Caki2 (cell line): ENCODE measurements at regions not wholly inside any gene's neighbourhood (a gene's known extent, or its start where the extent isn't known, plus 50 kb on each side); places are given as distances from the start of the nearest gene placed in this dataset.
"Not testable (repeated sequence)": the region's sequence is repeated elsewhere in the genome, so short reads cannot be mapped to it uniquely, and the experiment has no call there.

Source experiments
- DNase-seq: peaks from one replicate; pipeline ENCODE4 v3.0.0-alpha.2; 2015; ENCODE audit warnings: low read depth
- in situ Hi-C: cut with HindIII; loops from 2 replicates; pipeline ENCODE4 v1.10.0; 2016; ENCODE audit warnings: low sequenced_read_pairs, low pct_unique_long_range_greater_than_20kb, mixed read lengths

GRCh38 chr20:5696011-5696559, 54.1 kb upstream of the SHLD1 start:
- in situ Hi-C loops: no loop called here
- no peak for DNase-seq

- in situ Hi-C loops: no loop called here
- DNase-seq: no peak
These were observed 58.1 kb upstream of the SHLD1 start for GRCh38 chr20:5691918-5692618.

- in situ Hi-C loops: no loop called here
- no peak for DNase-seq
These were observed 60.7 kb upstream of the SHLD1 start for GRCh38 chr20:5689463-5689862.

GRCh38 chr20:5688431-5688972, 61.7 kb upstream of the SHLD1 start:
- in situ Hi-C loops: no loop called here
- no peak for DNase-seq

GRCh38 chr20:5687884-5688283, 62.3 kb upstream of the SHLD1 start:
- DNase-seq: no peak

GRCh38 chr20:5686384-5687105, 63.7 kb upstream of the SHLD1 start:
- DNase-seq: no peak
- in situ Hi-C loops: no loop called here

More at GRCh38 chr20:5687884-5688283, 62.3 kb upstream of the SHLD1 start:
- in situ Hi-C loops: no loop called here

GRCh38 chr20:5682556-5682955, 67.6 kb upstream of the SHLD1 start:
- in situ Hi-C loops, DNase-seq: not testable (repeated sequence)

- in situ Hi-C loops: no loop called here
- DNase-seq: no peak
These were observed 69.4 kb upstream of the GPCPD1 start for GRCh38 chr20:5680192-5680591.

GRCh38 chr20:5678777-5679176, 68.0 kb upstream of the GPCPD1 start:
- no peak for DNase-seq
- in situ Hi-C loops: no loop called here

GRCh38 chr20:5677944-5678343, 67.1 kb upstream of the GPCPD1 start:
- in situ Hi-C loops, DNase-seq: not testable (repeated sequence)

GRCh38 chr20:5677389-5677788, 66.6 kb upstream of the GPCPD1 start:
- in situ Hi-C loops: no loop called here
- DNase-seq: no peak

- in situ Hi-C loops: no loop called here
- no peak for DNase-seq
These were observed 64.6 kb upstream of the GPCPD1 start for GRCh38 chr20:5675103-5676091.

- peak; percentile 16 for DNase-seq
These were observed 63.4 kb upstream of the GPCPD1 start for GRCh38 chr20:5674176-5674660.

GRCh38 chr20:5670874-5671273, 60.1 kb upstream of the GPCPD1 start:
- in situ Hi-C loops: no loop called here
- no peak for DNase-seq

More at GRCh38 chr20:5674176-5674660, 63.4 kb upstream of the GPCPD1 start:
- in situ Hi-C loops: no loop called here

GRCh38 chr20:5670036-5670536, 59.3 kb upstream of the GPCPD1 start:
- in situ Hi-C loops: no loop called here
- DNase-seq: no peak

GRCh38 chr20:5668529-5668868, 57.7 kb upstream of the GPCPD1 start:
- in situ Hi-C loops: no loop called here
- DNase-seq: no peak

- in situ Hi-C loops: no loop called here
- DNase-seq: no peak
These were observed 57.1 kb upstream of the GPCPD1 start for GRCh38 chr20:5667705-5668528.
